Dermis blood vessel endothelial cell (primary cell): ENCODE measurements at regions not wholly inside any gene's neighbourhood (a gene's known extent, or its start where the extent isn't known, plus 50 kb on each side); places are given as distances from the start of the nearest gene placed in this dataset.
A peak's percentile ranks its signal among the peaks of the same experiment; 100 is the strongest.

Experiments
- DNase-seq: peaks from one replicate; pipeline ENCODE4 v3.0.0; 2010

- DNase-seq = no peak
These were observed 60.8 kb upstream of the MEOX2 start for GRCh38 chr7:15747301-15747700.

- no peak for DNase-seq
These were observed 57.5 kb upstream of the MEOX2 start for GRCh38 chr7:15743926-15744480.

DNA sequence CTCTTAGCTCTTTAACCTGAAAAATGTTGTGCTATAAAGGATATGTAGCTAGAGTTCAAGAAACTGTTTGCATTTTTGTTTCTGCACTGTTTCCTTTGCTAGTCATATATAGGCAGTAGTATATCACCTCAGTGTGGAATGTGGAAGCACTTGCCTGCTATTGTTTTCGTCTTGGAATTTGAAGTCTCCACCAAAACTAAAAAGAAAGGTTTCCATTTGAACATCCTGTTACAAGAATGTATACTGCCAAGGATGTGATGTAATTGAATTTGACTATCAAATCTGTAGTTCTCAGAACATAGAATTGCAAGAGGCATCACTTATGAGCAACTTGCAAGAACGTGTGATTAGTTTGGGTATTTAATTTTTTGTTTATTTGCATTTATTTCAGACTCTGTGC is 51.1 kb upstream of the MEOX2 start:
- peak; percentile 89 for DNase-seq
